Psoas muscle (tissue), 7 donors: ENCODE measurements at regions not wholly inside any gene's neighbourhood (a gene's known extent, or its start where the extent isn't known, plus 50 kb on each side); places are given as distances from the start of the nearest gene placed in this dataset.

Experiments used
- ATAC-seq, 4 donors: fragments of 200-7000 bp; cut with Tn5 transposase; one replicate each; pipeline ENCODE4 v1.9.1; 2020; ENCODE audit warnings: moderate library complexity in 3 of 4, mild to moderate bottlenecking in 2 of 4
- DNase-seq, 2 donors: peaks; one replicate each; pipeline ENCODE4 v3.0.0-alpha.2; 2020
- H3K27ac ChIP-seq: fragments of 200-600 bp; one replicate; pipeline ENCODE4 v1.8.0; 2022
- H3K27me3 ChIP-seq, 3 donors: fragments of 200-600 bp in 1 of 3; one replicate each; pipeline versions ENCODE4 v1.6.1 to v1.8.0; 2013 to 2022; ENCODE audit warnings: low read length in 2 of 3, mild to moderate bottlenecking in 2 of 3, moderate library complexity in 1 of 3; ENCODE audit not compliant: insufficient read depth in 3 of 3
- H3K36me3 ChIP-seq, 2 donors: fragments of 200-600 bp in 1 of 2; one replicate each; pipeline versions ENCODE4 v1.6.1 to v1.8.0; 2013 to 2022; ENCODE audit warnings: low read depth in 1 of 2, mild to moderate bottlenecking in 1 of 2, moderate library complexity in 1 of 2; ENCODE audit not compliant: insufficient read depth in 1 of 2
- H3K4me1 ChIP-seq: fragments of 200-600 bp; one replicate; pipeline ENCODE4 v1.8.0; 2022
- H3K4me3 ChIP-seq: fragments of 200-600 bp; one replicate; pipeline ENCODE4 v1.8.0; 2022; ENCODE audit warnings: mild to moderate bottlenecking
- H3K9me3 ChIP-seq: fragments of 200-600 bp; one replicate; pipeline ENCODE4 v1.8.0; 2022
- WGBS, 3 donors: extraction: QIAGEN DNeasy Blood & Tissue Kit; methylation state at CpG; one replicate each; pipeline versions ENCODE4 v1.1.6 to v1.1.7; 2013; 5-methylcytosine and 5-hydroxymethylcytosine counted together
- intact Hi-C, 2 donors: fragments of 100-400 bp; cut with DNase I; formaldehyde crosslinking; loops; one replicate each; pipeline versions ENCODE4 v1.11.0 to v1.14.2; 2022
- TF ChIP-seq, protein P1 (sequence below): fragments of 200-600 bp; IDR thresholded peaks from one replicate; pipeline ENCODE4 v1.8.0; 2022; ENCODE audit warnings: antibody characterized with exemption
- donor health status: healthy with polysubstance abuse.
- donor health status: DM: no; HTN: no; CAD: no; lungs with moderate emphysema.
- donor health status: Bipolar disorder and iron deficiency.
- donor health status: healthy.
- donor health status: DM: yes; HTN: yes; CAD: no.
- donor health status: DM: no; HTN: no; CAD: no.
- donor health status: DM: yes; HTN: yes; CAD: no.

DNA sequence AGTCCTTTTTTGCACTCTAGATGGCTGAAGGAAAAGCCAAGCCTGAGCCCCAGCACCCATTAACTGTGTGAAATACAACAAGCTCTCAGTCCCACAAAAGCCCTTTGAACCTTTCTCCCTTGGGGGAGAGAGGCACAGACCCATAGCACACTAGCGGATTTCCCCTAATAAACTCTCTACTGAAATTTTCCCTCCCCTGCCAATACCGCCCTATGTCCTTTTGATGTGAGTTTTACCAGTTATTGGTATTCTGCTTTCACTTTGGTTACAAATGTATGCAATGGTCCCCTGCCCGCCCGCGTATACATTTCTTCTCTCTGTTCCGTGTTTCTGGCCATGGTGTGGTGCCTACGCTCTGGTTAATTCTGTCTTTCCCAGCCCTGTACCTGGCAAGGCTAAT is 54.0 kb upstream of the MYO16 start:
- H3K27me3 ChIP-seq, result no peaks in the 10 kb centered on the region
- no peak for ATAC-seq
- no peak overlapping the region for H3K27ac ChIP-seq
- H3K36me3 ChIP-seq, result no peaks in the 10 kb centered on the region
- 92 to 94% (median 94%) methylated on average over 7 of the region's 7 CpGs for WGBS, 3 donors
- intact Hi-C loops, result no loop called here
- TF ChIP-seq, protein P1, sequence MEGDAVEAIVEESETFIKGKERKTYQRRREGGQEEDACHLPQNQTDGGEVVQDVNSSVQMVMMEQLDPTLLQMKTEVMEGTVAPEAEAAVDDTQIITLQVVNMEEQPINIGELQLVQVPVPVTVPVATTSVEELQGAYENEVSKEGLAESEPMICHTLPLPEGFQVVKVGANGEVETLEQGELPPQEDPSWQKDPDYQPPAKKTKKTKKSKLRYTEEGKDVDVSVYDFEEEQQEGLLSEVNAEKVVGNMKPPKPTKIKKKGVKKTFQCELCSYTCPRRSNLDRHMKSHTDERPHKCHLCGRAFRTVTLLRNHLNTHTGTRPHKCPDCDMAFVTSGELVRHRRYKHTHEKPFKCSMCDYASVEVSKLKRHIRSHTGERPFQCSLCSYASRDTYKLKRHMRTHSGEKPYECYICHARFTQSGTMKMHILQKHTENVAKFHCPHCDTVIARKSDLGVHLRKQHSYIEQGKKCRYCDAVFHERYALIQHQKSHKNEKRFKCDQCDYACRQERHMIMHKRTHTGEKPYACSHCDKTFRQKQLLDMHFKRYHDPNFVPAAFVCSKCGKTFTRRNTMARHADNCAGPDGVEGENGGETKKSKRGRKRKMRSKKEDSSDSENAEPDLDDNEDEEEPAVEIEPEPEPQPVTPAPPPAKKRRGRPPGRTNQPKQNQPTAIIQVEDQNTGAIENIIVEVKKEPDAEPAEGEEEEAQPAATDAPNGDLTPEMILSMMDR, result no peak
- no peak for DNase-seq
- H3K4me1 ChIP-seq, result no peaks in the 10 kb centered on the region
- H3K4me3 ChIP-seq, result no peak overlapping the region
- no peaks in the 10 kb centered on the region for H3K9me3 ChIP-seq
